HG03064 (cell line): ENCODE measurements at regions not wholly inside any gene's neighbourhood (a gene's known extent, or its start where the extent isn't known, plus 50 kb on each side); places are given as distances from the start of the nearest gene placed in this dataset.

Experiments used
- ATAC-seq: cut with Tn5 transposase; IDR thresholded peaks from one replicate; pipeline ENCODE4 v1.9.1; 2021; ENCODE audit warnings: low read depth; ENCODE audit not compliant: unreplicated experiment

DNA sequence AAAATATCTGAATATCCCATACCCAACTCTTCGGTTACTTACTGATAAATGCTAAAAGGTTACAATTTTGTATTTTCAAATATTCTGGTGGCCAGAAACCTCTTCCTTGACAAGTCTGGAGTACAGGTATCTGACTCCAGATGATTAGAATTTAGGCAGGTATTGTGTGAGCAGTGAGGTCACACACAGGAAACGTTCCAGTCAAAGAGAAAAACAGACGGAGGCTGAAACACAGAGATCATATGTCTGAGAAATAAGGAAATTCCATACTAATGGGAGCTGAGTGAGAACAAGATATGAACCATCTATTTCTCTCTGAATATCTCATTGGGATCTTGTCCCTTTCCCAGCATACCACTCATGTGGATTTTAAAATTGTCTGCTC is 89.4 kb upstream of the IGLL5 start:
- no peak for ATAC-seq

DNA sequence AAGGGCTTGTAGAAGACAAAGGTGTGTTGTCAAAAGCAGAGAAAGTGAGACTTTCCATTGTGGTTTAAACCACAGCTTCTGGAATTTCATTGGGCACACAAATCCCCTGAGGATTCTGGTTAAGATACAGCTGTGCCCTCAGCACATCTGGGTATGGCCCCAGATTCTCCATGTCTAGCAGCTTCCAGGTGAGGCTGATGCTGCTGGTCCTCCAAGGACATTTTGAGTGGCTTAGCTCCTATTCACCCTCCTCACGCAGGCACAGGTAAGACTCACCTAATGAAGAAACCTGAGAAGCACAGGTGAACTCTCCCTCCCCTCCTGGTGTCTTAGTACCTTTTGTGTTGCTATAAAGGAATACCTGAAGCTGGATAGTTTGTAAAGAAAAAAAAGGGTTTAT is 88.9 kb upstream of the IGLL5 start:
- ATAC-seq: no peak

DNA sequence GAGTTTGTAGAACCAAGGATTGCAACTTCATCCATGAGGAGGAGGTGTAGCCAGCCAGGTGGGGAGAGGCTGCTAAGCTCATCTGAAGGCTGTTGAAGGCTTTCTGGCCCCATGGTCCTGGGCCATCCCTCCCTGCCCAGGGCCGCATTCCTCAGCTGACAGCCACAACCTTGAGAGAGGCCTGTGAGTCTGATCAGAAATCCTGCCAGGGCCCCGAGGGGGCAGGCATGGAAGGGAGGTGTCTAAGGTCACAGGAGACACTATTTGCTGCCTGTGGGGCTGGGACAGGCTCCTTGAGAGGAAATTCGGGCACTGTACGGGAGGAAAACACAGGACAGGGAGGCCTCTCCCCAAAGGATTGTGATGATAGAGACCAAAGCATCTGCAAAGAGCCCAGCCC is 88.1 kb upstream of the IGLL5 start:
- no peak for ATAC-seq

- no peak for ATAC-seq
These were observed 86.9 kb upstream of the IGLL5 start for GRCh38 chr22:22800716-22801115.

DNA sequence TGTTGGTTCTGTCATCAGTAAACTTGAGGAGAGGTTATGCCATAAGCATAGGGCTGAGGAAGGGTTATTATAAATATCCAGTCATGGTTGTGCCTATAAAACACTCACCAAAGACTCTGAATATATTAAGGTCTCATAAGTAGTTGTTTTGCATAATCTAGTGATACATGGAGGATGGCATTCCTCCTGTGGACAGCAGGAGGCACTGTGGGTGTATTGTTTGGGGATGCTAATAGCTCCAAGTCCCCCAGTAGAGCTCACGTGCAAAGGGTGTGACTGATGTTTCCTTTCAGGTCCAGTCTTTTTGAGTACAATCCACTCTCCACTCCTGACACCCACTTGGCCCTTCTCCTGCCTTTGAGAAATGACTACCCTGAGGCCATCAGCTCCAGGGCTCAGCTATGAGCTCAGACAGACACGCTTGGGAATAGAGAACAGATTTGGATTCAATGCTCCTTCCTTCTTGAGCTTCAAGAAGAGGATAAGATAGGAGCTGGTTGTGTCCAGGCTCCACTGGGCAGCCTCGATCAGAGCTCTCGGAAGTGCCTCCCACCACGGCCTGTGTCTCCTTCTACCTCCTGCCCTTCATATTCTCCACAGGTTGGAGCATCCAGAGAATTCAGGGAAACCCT is 85.2 kb upstream of the IGLL5 start:
- ATAC-seq: no peak

- ATAC-seq: no peak
These were observed 84.2 kb upstream of the IGLL5 start for GRCh38 chr22:22803285-22803853.

DNA sequence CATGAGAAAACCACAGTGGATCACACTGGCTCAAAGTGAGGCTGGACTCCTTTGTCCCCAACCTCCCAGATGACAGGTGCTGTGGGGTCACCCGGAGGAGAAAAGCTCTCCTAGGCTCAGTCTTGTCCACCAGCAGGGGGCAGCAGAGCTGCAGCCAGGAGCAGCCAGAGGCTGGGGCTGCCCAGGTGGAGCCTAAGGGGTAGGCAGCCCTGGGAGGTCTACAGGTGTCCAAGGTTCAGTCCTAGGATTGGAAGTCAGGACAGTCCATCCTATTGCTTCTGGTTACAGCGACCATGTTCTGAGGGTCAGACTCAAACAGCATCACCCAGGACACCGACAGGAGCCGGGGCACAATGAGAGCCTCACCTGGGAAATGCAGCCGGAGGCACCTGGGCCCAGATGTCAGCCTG is 77.6 kb upstream of the IGLL5 start:
- no peak for ATAC-seq

GRCh38 chr22:22810471-22810870 is 77.1 kb upstream of the IGLL5 start:
- ATAC-seq: no peak

- no peak for ATAC-seq
These were observed 76.3 kb upstream of the IGLL5 start for GRCh38 chr22:22811016-22812009.

DNA sequence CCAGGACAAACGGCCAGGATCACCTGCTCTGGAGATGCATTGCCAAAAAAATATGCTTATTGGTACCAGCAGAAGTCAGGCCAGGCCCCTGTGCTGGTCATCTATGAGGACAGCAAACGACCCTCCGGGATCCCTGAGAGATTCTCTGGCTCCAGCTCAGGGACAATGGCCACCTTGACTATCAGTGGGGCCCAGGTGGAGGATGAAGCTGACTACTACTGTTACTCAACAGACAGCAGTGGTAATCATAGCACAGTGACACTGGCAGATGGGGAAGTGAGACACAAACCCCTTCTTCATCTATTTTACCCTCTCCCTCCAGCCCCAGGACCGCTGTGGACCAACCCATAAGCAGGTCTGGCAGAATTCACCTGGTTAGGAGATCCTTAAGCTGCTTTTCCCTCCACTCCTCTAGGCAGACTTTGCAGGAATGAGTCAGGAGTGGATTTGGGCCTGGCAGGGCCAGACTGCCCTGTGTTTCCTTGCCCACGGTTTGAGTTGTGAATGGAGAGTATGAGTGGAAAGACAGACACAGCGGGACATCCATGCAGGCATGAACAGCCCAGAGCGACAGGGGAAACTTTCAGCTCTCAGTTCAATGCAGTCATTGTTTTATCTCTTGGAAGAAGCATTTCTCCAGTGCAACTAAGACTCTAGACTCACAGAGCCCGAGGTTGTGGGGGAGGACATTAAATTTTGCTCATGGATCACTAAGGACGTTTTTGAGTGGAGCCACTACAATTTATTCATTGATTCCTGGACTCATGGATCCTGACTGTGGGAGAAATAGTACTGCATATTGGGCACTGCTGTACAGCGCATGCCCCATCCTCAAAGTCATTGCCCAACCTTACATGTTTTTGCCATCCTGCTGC is 75.3 kb upstream of the IGLL5 start:
- no peak for ATAC-seq

- no peak for ATAC-seq
These were observed 74.2 kb upstream of the IGLL5 start for GRCh38 chr22:22813126-22814075.

DNA sequence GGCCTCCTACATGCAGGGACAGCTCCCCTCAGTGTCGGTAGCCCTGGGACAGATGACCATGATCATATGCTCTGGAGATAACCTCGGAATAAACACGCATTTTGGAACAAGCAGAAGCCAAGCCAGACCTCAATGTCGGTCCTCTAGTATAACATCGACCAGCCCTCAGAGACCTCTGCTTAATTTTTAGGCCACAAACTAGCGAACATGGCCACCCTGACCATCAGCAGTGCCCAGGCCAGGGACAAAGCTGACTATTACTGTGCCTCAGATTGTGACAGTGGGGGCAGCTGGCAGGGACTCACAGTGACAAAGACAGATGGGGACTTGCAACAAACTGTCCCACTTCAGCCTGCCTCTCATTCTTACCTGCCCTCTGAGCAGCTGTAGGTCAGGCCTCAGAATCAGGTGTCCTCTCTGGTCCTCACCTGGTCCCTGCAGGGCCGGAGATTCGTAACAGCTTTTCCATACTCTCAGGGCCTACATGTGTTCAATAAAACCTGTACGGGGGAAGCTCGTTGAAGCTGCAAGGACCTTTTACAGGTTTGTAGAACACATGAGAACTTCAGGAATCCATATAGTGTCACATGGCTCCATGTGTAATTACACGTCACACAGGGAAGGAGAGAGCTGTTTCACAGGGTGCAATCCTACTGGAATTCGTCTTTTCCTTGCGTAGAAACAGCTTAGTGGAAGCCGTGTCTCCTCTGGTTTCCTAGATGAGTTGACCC is 72.8 kb upstream of the IGLL5 start:
- ATAC-seq: no peak

- no peak for ATAC-seq
These were observed 72.0 kb upstream of the IGLL5 start for GRCh38 chr22:22815397-22816170.

DNA sequence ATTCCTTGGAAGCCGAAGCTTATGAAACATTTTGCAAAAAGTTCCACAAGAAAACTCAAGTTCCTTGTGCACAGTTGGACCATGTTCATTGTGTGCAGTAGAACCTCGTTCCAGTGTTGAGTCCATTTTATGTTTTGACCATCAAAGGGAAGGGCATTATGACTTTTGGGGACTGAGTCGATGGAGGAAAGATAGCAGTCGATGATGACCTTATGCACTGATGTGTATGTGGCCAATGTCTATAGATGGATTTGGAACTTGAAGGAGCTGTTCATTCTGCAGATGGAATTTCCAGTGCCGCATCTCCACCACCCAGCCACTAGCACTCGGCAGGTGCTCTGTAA is 71.5 kb upstream of the IGLL5 start:
- no peak for ATAC-seq

DNA sequence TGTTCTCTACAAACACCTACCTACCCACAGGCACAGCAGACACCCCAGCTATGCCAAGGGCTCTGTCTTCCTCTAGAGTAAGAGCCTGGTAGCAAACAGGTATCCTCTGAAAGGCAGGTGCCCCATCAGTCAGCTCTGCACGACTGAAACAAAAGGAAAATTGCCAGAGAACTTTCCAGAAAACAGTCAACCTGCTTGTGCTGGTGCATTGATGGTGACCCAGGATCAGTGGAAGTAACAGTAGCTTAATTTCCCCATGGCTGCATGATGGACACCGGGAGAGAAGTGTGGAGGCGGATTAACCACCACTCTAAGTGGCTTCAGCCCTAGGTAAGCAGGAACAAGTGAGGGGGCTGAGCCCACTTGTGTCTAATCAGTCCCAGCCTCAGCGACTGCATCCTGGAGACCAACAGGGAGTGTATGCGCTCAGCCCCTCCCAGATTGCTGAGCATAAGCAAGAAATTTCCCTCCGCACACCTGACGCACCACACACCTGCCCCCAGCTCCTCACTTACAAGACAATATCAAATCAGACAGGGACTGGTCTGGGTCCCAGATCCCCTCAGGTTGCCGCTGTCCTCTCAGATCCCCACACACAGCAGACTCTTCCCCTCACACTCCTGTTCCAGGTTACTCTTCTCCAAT is 70.7 kb upstream of the IGLL5 start:
- ATAC-seq: no peak

GRCh38 chr22:22817468-22818201 is 70.0 kb upstream of the IGLL5 start:
- no peak for ATAC-seq

GRCh38 chr22:22818202-22818538 is 69.4 kb upstream of the IGLL5 start:
- ATAC-seq: no peak
